Activated CD4-positive, CD25-positive, alpha-beta regulatory T cell treated with anti-CD3 and anti-CD28 coated beads, Interleukin-2, amount 50 U/mL, for 24 hours (primary cell): ENCODE measurements at regions not wholly inside any gene's neighbourhood (a gene's known extent, or its start where the extent isn't known, plus 50 kb on each side); places are given as distances from the start of the nearest gene placed in this dataset.

Experiments
- ATAC-seq, 2 donors: fragments of 150-1000 bp; cut with Tn5 transposase; one replicate each; pipeline ENCODE4 v1.10.0; 2021; ENCODE audit warnings: mild to moderate bottlenecking in 1 of 2, moderate library complexity in 1 of 2

GRCh38 chr10:9719246-9719645, 1298.4 kb upstream of the CELF2 start:
- ATAC-seq: no peak

- ATAC-seq: no peak
Measured at GRCh38 chr10:9733766-9734165, 1283.9 kb upstream of the CELF2 start.

GRCh38 chr10:9734218-9734617, 1283.5 kb upstream of the CELF2 start:
- no peak for ATAC-seq

GRCh38 chr10:9735731-9736130, 1281.9 kb upstream of the CELF2 start:
- no peak for ATAC-seq

- ATAC-seq: no peak
Measured at GRCh38 chr10:9743639-9744038, 1274.0 kb upstream of the CELF2 start.

GRCh38 chr10:9745158-9745557, 1272.5 kb upstream of the CELF2 start:
- no peak for ATAC-seq

- ATAC-seq: no peak
Measured at GRCh38 chr10:9757176-9757575, 1260.5 kb upstream of the CELF2 start.

GRCh38 chr10:9759596-9759995, 1258.1 kb upstream of the CELF2 start:
- ATAC-seq: no peak

GRCh38 chr10:9762966-9763656, 1254.6 kb upstream of the CELF2 start:
- ATAC-seq: no peak

GRCh38 chr10:9766762-9767161, 1250.9 kb upstream of the CELF2 start:
- no peak for ATAC-seq

- ATAC-seq: no peak
Measured at GRCh38 chr10:9781666-9782065, 1236.0 kb upstream of the CELF2 start.

GRCh38 chr10:9786101-9786500, 1231.6 kb upstream of the CELF2 start:
- no peak for ATAC-seq

GRCh38 chr10:9786576-9786975, 1231.1 kb upstream of the CELF2 start:
- no peak for ATAC-seq

- ATAC-seq: no peak
Measured at GRCh38 chr10:9789996-9790395, 1227.7 kb upstream of the CELF2 start.

- no peak for ATAC-seq
Measured at GRCh38 chr10:9792181-9792580, 1225.5 kb upstream of the CELF2 start.

- no peak for ATAC-seq
Measured at GRCh38 chr10:9796564-9796963, 1221.1 kb upstream of the CELF2 start.

GRCh38 chr10:9800011-9800410, 1217.7 kb upstream of the CELF2 start:
- ATAC-seq: no peak

- ATAC-seq: no peak
Measured at GRCh38 chr10:9800571-9800970, 1217.1 kb upstream of the CELF2 start.

GRCh38 chr10:9807846-9808245, 1209.8 kb upstream of the CELF2 start:
- ATAC-seq: no peak

GRCh38 chr10:9811601-9812000, 1206.1 kb upstream of the CELF2 start:
- ATAC-seq: no peak

GRCh38 chr10:9814285-9814864, 1203.3 kb upstream of the CELF2 start:
- ATAC-seq: no peak

- ATAC-seq: no peak
Measured at GRCh38 chr10:9819756-9820494, 1197.7 kb upstream of the CELF2 start.

GRCh38 chr10:9823268-9823930, 1194.3 kb upstream of the CELF2 start:
- ATAC-seq: no peak

- ATAC-seq: no peak
Measured at GRCh38 chr10:9824631-9825071, 1193.0 kb upstream of the CELF2 start.
